MM.1S (cell line): ENCODE measurements at regions not wholly inside any gene's neighbourhood (a gene's known extent, or its start where the extent isn't known, plus 50 kb on each side); places are given as distances from the start of the nearest gene placed in this dataset.

ENCODE experiments used
- DNase-seq: peaks from one replicate; pipeline ENCODE4 v3.0.0-alpha.2; 2015
- H2AFZ ChIP-seq: fragments of 300-600 bp; sonication (generic); 2 replicates; pipeline ENCODE4 v1.6.0; 2016; ENCODE audit warnings: antibody characterized with exemption, low read length
- H3F3A ChIP-seq: fragments of 300-600 bp; sonication (generic); 2 replicates; pipeline ENCODE4 v1.6.1; 2016; ENCODE audit warnings: mild to moderate bottlenecking, antibody characterized with exemption, low read length, moderate library complexity, mixed read lengths; ENCODE audit not compliant: insufficient read depth
- H3K27ac ChIP-seq: fragments of 300-600 bp; sonication (generic); 2 replicates; pipeline ENCODE4 v1.5.1; 2016; ENCODE audit warnings: mild to moderate bottlenecking, low read length
- H3K27me3 ChIP-seq: fragments of 300-600 bp; sonication (generic); replicated peaks from 2 replicates; pipeline ENCODE4 v1.6.0; 2016; ENCODE audit warnings: low read length; ENCODE audit not compliant: insufficient read depth
- H3K36me3 ChIP-seq: fragments of 300-600 bp; sonication (generic); replicated peaks from 2 replicates; pipeline ENCODE4 v1.6.1; 2016; ENCODE audit warnings: mild to moderate bottlenecking, low read length, mixed read lengths; ENCODE audit not compliant: insufficient read depth
- H3K4me1 ChIP-seq: fragments of 300-600 bp; sonication (generic); 2 replicates; pipeline ENCODE4 v1.6.1; 2016; ENCODE audit warnings: low read length, mixed read lengths
- H3K4me2 ChIP-seq: fragments of 300-600 bp; sonication (generic); 2 replicates; pipeline ENCODE4 v1.6.0; 2016; ENCODE audit warnings: low read depth, low read length
- H3K4me3 ChIP-seq: fragments of 300-600 bp; sonication (generic); 2 replicates; pipeline ENCODE4 v1.5.1; 2016; ENCODE audit warnings: low read length, mixed read lengths
- H3K79me2 ChIP-seq: fragments of 300-600 bp; sonication (generic); 2 replicates; pipeline ENCODE4 v1.6.1; 2016; ENCODE audit warnings: mixed run types, low read length, mixed read lengths
- H3K9ac ChIP-seq: fragments of 300-600 bp; sonication (generic); 2 replicates; pipeline ENCODE4 v1.6.1; 2016; ENCODE audit warnings: low read length, mixed read lengths
- H3K9me2 ChIP-seq: fragments of 300-600 bp; sonication (generic); replicated peaks from 2 replicates; pipeline ENCODE4 v1.6.1; 2016; ENCODE audit warnings: mild to moderate bottlenecking, low read length, mixed read lengths; ENCODE audit not compliant: insufficient read depth
- H3K9me3 ChIP-seq: fragments of 300-600 bp; sonication (generic); replicated peaks from 2 replicates; pipeline ENCODE4 v1.6.1; 2016; ENCODE audit warnings: mild to moderate bottlenecking, low read length, mixed read lengths; ENCODE audit not compliant: insufficient read depth
- H4K20me1 ChIP-seq: fragments of 300-600 bp; sonication (generic); 2 replicates; pipeline ENCODE4 v1.6.1; 2016; ENCODE audit warnings: mild to moderate bottlenecking, low read length, moderate library complexity, mixed read lengths; ENCODE audit not compliant: insufficient read depth
- EZH2 ChIP-seq: fragments of 300-600 bp; sonication (generic); optimal IDR thresholded peaks from 2 replicates; pipeline ENCODE3; 2017; ENCODE audit warnings: low read depth, mild to moderate bottlenecking, antibody characterized with exemption, low read length, mixed read lengths
- EZH2phosphoT487 ChIP-seq: fragments of 300-600 bp; sonication (generic); IDR thresholded peaks from 2 replicates; pipeline ENCODE4 v1.6.1; 2018; ENCODE audit warnings: antibody characterized with exemption, low read length
- TF ChIP-seq, protein P1 (sequence below): fragments of 300-600 bp; sonication (generic); IDR thresholded peaks from 2 replicates; pipeline ENCODE4 v1.5.1; 2016; ENCODE audit warnings: antibody characterized with exemption, low read length, mixed read lengths

DNA sequence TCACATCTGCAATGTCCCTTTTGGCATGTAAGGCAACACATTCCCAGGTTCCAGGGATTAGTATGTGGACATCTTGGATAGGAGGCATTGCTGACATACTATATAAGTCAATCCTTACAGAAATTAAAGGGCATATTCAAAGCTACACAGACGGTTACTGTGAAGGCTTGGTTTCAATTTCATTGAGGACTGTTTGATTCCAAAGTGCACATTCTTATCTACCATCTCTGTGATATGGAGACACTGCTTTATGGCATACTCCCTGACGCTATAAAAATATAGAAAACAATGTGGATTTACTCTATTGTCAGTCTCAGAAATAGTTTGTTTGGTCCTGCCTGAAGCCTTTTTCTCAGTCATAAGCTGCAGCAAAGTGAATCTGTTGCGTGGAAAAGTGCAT, 1486.7 kb downstream of the FAM181B start:
- Histone ChIP-seq H3K4me1 (no peaks in the 10 kb centered on the region), H3K27ac (no peak overlapping the region), H4K20me1 (no peaks in the 10 kb centered on the region), H3K9me2 (no peaks in the 10 kb centered on the region), H3K79me2 (no peaks in the 10 kb centered on the region), H2AFZ (no peak overlapping the region), H3K4me3 (no peak overlapping the region), H3K36me3 (no peaks in the 10 kb centered on the region; the same call in 1 of the 2 replicates), H3F3A (no peaks in the 10 kb centered on the region), H3K27me3 (no peaks in the 10 kb centered on the region), H3K9ac (no peak overlapping the region), H3K4me2 (no peak overlapping the region), H3K9me3 (no peaks in the 10 kb centered on the region)
- TF ChIP-seq EZH2 = no peak
- TF ChIP-seq, protein P1, sequence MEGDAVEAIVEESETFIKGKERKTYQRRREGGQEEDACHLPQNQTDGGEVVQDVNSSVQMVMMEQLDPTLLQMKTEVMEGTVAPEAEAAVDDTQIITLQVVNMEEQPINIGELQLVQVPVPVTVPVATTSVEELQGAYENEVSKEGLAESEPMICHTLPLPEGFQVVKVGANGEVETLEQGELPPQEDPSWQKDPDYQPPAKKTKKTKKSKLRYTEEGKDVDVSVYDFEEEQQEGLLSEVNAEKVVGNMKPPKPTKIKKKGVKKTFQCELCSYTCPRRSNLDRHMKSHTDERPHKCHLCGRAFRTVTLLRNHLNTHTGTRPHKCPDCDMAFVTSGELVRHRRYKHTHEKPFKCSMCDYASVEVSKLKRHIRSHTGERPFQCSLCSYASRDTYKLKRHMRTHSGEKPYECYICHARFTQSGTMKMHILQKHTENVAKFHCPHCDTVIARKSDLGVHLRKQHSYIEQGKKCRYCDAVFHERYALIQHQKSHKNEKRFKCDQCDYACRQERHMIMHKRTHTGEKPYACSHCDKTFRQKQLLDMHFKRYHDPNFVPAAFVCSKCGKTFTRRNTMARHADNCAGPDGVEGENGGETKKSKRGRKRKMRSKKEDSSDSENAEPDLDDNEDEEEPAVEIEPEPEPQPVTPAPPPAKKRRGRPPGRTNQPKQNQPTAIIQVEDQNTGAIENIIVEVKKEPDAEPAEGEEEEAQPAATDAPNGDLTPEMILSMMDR = no peak
- no peak for TF ChIP-seq EZH2phosphoT487
- no peak for DNase-seq

DNA sequence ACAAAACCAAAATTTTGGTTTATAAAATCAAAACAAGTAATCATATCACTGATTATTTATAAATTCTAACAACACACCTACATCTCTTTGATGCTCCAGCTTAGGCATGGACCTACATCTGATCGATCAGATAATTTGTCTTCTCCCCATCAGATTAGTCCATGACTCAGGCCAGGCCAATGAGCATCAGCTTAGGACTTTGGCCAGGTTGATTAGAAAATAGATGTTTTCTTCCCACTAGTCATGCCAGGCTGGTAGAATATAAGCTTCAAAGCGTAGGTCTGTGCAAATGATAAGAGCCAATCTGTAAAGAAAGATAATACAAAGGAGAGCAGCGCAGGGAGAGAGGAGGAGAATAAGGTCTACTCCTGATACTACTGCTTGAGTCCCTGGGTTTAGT, 1487.9 kb downstream of the FAM181B start:
- Histone ChIP-seq H3K36me3 (no peaks in the 10 kb centered on the region), H3K27ac (no peak overlapping the region), H3K9me3 (no peaks in the 10 kb centered on the region), H2AFZ (no peak overlapping the region), H3F3A (no peaks in the 10 kb centered on the region), H3K4me1 (no peaks in the 10 kb centered on the region), H3K27me3 (no peaks in the 10 kb centered on the region), H4K20me1 (no peaks in the 10 kb centered on the region), H3K4me3 (no peak overlapping the region), H3K9ac (no peak overlapping the region), H3K9me2 (no peaks in the 10 kb centered on the region), H3K79me2 (no peaks in the 10 kb centered on the region), H3K4me2 (no peak overlapping the region)
- no peak for DNase-seq
- TF ChIP-seq, protein P1 = no peak
- no peak for TF ChIP-seq EZH2

DNA sequence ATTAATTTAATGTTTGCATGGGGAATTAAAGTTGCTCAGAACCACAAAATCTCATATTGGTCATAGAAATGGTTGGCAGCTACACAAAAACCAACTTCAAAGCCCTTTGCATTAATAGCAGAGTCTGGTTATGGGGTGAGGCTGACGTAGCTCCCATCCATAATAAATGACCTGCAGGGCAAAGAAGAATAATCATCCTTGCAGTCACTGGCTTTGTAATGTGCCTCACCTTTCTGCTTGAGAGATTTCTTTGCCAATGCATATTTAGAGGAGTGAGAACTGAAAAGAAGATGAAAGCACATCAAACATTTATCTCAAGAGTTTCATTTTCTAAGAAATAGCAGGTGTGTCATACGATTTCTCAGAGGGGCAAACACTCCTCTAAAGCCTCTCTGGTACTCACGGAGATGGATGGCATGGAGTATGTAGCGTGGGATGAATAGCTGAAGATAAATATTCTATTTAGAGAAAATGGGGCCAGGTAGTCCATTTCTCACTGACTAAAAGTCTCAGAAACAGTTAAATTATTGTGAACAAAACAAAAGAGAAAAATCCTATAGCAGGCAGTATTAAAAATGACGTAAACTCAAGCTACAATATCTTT, 1491.9 kb downstream of the FAM181B start:
- peak; percentile 21 for DNase-seq
- H3K4me3 ChIP-seq = no peak overlapping the region
- no peaks in the 10 kb centered on the region for H3K9me2 ChIP-seq
- H3K27me3 ChIP-seq = no peaks in the 10 kb centered on the region
- no peak overlapping the region for H3K27ac ChIP-seq
- no peaks in the 10 kb centered on the region for H3F3A ChIP-seq
- H3K79me2 ChIP-seq = no peaks in the 10 kb centered on the region
- no peaks in the 10 kb centered on the region for H4K20me1 ChIP-seq
- TF ChIP-seq, protein P1 = no peak
- TF ChIP-seq EZH2phosphoT487 (no peak), EZH2 (no peak)
- no peaks in the 10 kb centered on the region for H3K4me1 ChIP-seq
- H3K9me3 ChIP-seq = no peaks in the 10 kb centered on the region
- H2AFZ ChIP-seq = no peak overlapping the region
- peak overlapping the region; percentile 2; the same call in 1 of the 2 replicates for H3K4me2 ChIP-seq
- no peaks in the 10 kb centered on the region for H3K36me3 ChIP-seq
- no peak overlapping the region for H3K9ac ChIP-seq
